GM12891 (cell line): ENCODE measurements at regions not wholly inside any gene's neighbourhood (a gene's known extent, or its start where the extent isn't known, plus 50 kb on each side); places are given as distances from the start of the nearest gene placed in this dataset.

Experiments
- DNase-seq: peaks from one replicate; pipeline ENCODE4 v3.0.0; 2011; ENCODE audit warnings: low spot score; ENCODE audit not compliant: insufficient read length
- FAIRE-seq: peaks from 2 replicates; lab custom pipeline; 2011; peaks lifted over from hg19 to GRCh38; lab: Jason Lieb, UNC
- PAX5 ChIP-seq: IDR thresholded peaks from 2 replicates; pipeline ENCODE4 v1.6.1; 2011; ENCODE audit warnings: low read length, moderate library complexity, mild to moderate bottlenecking; ENCODE audit not compliant: insufficient read depth, severe bottlenecking
- POLR2A ChIP-seq: IDR thresholded peaks from 2 replicates; pipeline ENCODE4 v1.6.1; 2011; ENCODE audit warnings: low read depth, low read length, control low read depth
- POLR2AphosphoS5 ChIP-seq: IDR thresholded peaks from 2 replicates; pipeline ENCODE4 v1.6.1; 2011; ENCODE audit warnings: low read depth, low read length, control low read depth
- POU2F2 ChIP-seq: IDR thresholded peaks from 2 replicates; pipeline ENCODE4 v1.6.1; 2011; ENCODE audit warnings: low read depth, mild to moderate bottlenecking, control low read depth, low read length, moderate library complexity
- SPI1 ChIP-seq: IDR thresholded peaks from 2 replicates; pipeline ENCODE4 v1.6.1; 2011; ENCODE audit warnings: low read depth, low read length, control low read depth
- TAF1 ChIP-seq: IDR thresholded peaks from 2 replicates; pipeline ENCODE4 v1.6.1; 2011; ENCODE audit warnings: low read depth, low read length, control low read depth

DNA sequence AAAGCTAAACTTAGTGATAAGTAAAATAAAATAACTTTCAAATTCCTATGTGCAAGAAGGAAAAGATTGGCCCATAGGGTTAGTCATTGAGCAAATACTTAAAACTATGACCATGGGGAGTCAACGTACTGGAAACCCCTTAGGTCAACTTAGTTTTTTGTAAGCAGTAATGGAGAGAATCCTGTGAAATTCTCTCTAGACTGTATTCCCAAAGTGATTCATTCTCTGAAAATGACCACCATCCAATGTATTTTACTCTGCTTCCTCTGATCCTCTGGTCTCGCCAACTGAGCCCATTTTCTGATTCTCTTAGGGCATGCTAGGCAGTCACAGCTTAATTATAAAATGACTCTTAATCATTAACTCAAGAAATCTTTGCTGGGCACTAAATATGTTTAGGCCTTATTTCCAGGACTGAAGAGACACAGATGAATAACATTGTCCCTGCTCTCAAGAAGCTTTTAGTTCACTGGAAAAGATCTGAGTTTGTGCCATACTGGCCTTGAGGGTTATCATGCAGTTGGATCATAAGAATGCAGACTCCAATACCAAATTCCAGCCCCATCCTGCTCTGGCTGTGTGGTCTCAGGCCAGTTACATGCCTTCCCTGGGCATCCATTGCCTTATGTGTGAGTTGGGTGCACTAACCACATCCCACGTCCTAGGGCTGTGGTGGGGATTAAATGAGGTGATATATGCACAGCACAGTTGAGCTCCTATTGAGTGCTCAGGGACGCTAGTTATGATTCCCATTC, 732.4 kb downstream of the AACS start:
- FAIRE-seq (no peak), DNase-seq (no peak)

DNA sequence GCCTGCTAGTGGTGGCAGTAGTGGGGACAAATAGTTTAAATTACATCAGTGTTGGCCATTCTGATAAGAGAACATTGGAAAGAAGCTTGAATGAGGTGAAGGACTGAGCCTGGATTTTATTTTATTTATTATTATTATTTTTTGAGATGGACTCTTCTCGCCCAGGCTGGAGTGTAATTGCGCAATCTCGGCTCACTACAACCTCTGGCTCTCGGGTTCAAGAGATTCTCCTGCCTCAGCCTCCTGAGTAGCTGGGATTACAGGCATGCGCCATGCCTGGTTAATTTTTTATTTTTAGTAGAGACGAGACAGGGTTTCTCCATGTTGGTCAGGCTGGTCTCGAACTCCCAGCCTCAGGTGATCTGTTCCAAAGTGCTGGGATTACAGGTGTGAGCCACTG, 739.4 kb downstream of the AACS start:
- DNase-seq = no peak
- no peak for TF ChIP-seq POU2F2
- TF ChIP-seq POLR2AphosphoS5 = no peak
- no peak for TF ChIP-seq PAX5
- TF ChIP-seq POLR2A = no peak
- no peak for TF ChIP-seq SPI1
- TF ChIP-seq TAF1 = no peak
- FAIRE-seq = no peak

More for the DNA sequence above, 732.4 kb downstream of the AACS start:
- TF ChIP-seq POU2F2 = no peak
- TF ChIP-seq TAF1 = no peak
- no peak for TF ChIP-seq SPI1
- TF ChIP-seq POLR2A = no peak
- TF ChIP-seq PAX5 = no peak
- no peak for TF ChIP-seq POLR2AphosphoS5

DNA sequence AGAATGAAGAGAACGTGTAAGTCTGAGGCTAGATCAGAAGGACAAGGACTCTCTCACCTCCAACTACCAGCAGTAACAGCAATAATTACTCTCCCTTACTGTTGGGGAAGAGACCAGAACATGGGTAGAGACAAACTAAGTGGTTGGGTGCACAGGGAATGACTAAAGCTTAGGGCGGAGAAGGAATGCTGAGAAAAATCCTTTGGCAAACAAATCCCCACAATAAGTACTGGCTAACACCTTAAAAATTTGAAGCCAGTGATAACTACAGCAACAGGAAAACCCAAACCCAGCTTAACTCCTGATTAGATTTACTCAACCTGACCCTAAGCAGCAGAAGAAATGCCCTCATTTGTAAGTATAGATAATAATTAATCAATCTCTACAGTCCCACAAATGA, 759.0 kb downstream of the AACS start:
- DNase-seq (no peak), FAIRE-seq (no peak)
- no peak for TF ChIP-seq TAF1
- no peak for TF ChIP-seq PAX5
- no peak for TF ChIP-seq SPI1
- no peak for TF ChIP-seq POLR2A
- TF ChIP-seq POLR2AphosphoS5 = no peak
- TF ChIP-seq POU2F2 = no peak

DNA sequence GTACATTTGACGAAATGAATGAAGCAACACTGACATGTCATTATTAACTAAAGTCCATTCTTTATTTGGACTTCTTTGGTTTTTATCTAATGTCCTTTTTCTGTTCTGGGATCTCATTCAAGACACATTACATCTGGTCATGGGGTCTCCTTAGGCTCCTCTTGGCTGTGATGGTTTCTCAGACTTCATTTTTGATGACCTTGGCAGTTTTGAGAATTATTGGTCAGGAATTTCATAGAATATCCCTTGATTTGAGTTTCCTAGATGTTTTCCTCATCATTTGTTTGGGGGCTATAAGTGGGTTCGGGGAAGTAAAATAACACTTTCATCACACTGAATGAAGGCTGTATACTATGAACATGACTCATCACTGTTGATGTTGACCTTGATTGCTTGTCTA, 770.6 kb downstream of the AACS start:
- FAIRE-seq (no peak), DNase-seq (no peak)
- TF ChIP-seq PAX5 (no peak), POLR2A (no peak), POLR2AphosphoS5 (no peak), SPI1 (no peak), POU2F2 (no peak), TAF1 (no peak)

DNA sequence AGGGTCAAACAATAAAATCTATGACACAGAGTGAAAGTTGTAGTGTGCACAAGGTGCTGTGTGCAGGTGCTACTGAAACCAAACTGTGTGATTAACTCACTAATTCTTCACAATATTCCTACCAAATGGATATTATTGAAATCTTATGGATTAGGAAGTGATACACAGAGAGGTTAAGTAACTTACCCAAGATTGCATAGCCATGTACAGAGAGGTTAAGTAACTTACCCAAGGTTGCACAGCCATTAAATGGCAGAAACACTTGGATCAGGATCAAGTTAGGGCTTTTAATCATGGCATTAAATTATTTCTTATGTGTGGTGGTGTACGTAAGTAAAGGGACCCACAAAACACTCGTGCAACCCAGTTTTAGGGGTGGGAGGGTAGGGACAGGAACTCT, 771.4 kb downstream of the AACS start:
- no peak for FAIRE-seq
- DNase-seq = no peak
- no peak for TF ChIP-seq SPI1
- TF ChIP-seq POLR2A = no peak
- no peak for TF ChIP-seq POLR2AphosphoS5
- TF ChIP-seq POU2F2 = no peak
- no peak for TF ChIP-seq PAX5
- TF ChIP-seq TAF1 = no peak

DNA sequence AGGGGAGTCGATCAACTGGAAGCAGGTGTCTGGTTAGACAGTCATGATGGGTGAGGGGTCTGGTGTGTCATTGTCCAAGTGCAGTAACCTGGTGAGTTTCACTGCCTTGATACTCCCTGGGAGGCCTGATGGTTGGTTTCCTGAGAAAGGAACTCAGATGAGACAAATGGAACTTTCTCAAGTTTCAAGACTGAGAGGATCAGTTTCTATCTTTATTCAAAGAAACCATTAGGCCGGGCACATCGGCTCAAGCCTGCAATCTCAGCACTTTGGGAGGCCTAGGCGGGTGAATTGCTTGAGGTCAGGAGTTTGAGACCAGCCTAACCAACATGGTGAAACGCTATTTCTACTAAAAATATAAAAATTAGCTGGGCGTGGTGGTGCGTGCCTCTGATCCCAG, 776.1 kb downstream of the AACS start:
- DNase-seq = no peak
- no peak for TF ChIP-seq PAX5
- no peak for TF ChIP-seq TAF1
- no peak for TF ChIP-seq POU2F2
- no peak for TF ChIP-seq POLR2AphosphoS5
- TF ChIP-seq POLR2A = no peak
- no peak for TF ChIP-seq SPI1
- no peak for FAIRE-seq

DNA sequence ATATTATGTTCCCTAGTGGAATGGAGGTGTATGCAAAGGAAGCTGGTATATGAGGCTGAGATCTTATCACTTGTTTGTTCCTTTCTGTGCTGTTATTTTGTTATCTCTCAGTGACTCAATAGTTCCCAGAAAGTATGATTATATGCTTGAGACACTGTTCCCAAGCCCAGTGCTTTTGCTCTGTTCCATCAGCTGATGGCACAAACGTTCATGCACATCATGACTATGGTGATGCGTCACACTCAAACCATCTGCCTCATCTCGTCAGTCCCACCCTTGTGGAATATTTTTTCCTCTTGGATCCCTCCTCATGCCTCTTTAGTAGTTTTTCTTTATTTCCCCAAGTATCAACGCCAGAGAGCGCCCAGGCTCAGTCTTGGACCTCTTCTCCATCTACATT, 786.9 kb downstream of the AACS start:
- no peak for DNase-seq
- TF ChIP-seq PAX5 (no peak), POLR2A (no peak), POLR2AphosphoS5 (no peak), SPI1 (no peak), TAF1 (no peak), POU2F2 (no peak)
- no peak for FAIRE-seq

DNA sequence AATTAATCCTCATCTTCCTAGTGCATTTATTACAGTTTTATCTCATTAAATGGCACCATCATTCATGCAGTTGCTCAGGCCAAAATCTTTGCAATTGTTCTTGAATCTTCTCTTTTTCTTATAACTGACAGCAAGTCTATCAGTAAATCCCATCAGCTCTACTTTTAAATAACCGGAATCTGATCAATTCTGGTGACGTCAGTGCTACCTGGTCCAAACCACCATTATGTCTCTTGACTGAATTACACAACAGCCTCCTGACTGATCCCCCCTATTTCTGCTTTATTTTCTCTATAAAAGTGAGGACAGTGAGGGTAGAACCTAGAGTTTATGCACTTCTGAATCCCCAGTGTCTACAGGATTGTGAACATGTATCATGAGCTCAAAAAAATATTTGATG, 787.4 kb downstream of the AACS start:
- TF ChIP-seq POU2F2 (no peak), SPI1 (no peak), POLR2AphosphoS5 (no peak), TAF1 (no peak), PAX5 (no peak), POLR2A (no peak)
- FAIRE-seq = no peak

DNA sequence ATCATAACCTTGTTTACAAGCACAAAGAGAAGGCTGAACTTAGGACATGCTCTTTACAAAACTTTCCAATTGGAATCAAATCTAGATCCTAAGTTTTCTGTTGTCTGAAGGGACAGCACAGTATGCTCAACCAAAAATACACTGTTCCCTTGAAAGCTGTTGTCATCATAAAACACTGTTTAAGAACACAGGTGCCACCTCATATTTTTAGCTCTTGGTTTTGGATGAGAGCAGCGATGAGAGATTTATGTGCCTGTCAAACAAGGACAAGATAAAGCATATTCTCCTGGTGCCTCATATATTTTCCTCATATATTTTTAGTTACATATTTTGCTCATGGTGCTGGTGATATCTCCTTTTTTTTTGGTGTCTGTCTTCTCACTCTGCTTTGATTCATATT, 788.4 kb downstream of the AACS start:
- FAIRE-seq (no peak), DNase-seq (no peak)
- TF ChIP-seq POU2F2 (no peak), TAF1 (no peak), POLR2AphosphoS5 (no peak), PAX5 (no peak), POLR2A (no peak), SPI1 (no peak)

More for the DNA sequence above, 787.4 kb downstream of the AACS start:
- no peak for DNase-seq
